Mesothelial cell of epicardium (in vitro differentiated cells): ENCODE measurements at regions not wholly inside any gene's neighbourhood (a gene's known extent, or its start where the extent isn't known, plus 50 kb on each side); places are given as distances from the start of the nearest gene placed in this dataset.

Source experiments
- DNase-seq, 2 experiments: peaks; one replicate each; pipeline ENCODE4 v3.0.0; 2021; ENCODE audit warnings: low spot score in 2 of 2; ENCODE audit not compliant: unreplicated experiment in 2 of 2
- H3K27ac Mint-ChIP-seq: 2 replicates; pipeline ENCODE4 v1.8.0; 2021; ENCODE audit warnings: mixed read lengths
- H3K27me3 Mint-ChIP-seq: 2 replicates; pipeline ENCODE4 v1.8.0; 2021; ENCODE audit warnings: low read depth, mixed read lengths
- H3K36me3 Mint-ChIP-seq: 2 replicates; pipeline ENCODE4 v1.8.0; 2021; ENCODE audit warnings: mixed read lengths
- H3K4me1 Mint-ChIP-seq: 2 replicates; pipeline ENCODE4 v1.8.0; 2021; ENCODE audit warnings: mixed read lengths
- H3K4me3 Mint-ChIP-seq: 2 replicates; pipeline ENCODE4 v1.8.0; 2021; ENCODE audit warnings: mild to moderate bottlenecking, moderate library complexity, mixed read lengths
- H3K9me3 Mint-ChIP-seq: 2 replicates; pipeline ENCODE4 v1.8.0; 2021; ENCODE audit warnings: mixed read lengths
- CTCF ChIP-seq: fragments of 200-600 bp; sonication (generic); IDR thresholded peaks from one replicate; pipeline ENCODE4 v1.5.0; 2021; ENCODE audit warnings: antibody characterized with exemption; ENCODE audit not compliant: unreplicated experiment

- Mint-ChIP-seq H3K27me3 (peaks cover 7% of the 10 kb centered on the region), H3K36me3 (no peaks in the 10 kb centered on the region), H3K9me3 (peaks cover 4% of the 10 kb centered on the region), H3K27ac (no peak overlapping the region), H3K4me3 (no peak overlapping the region), H3K4me1 (peaks cover 26% of the 10 kb centered on the region)
- no peak for TF ChIP-seq CTCF
- DNase-seq = no peak
These were observed 51.4 kb upstream of the MSX1 start for GRCh38 chr4:4808086-4808485.

- no peak for DNase-seq
- H3K27ac Mint-ChIP-seq = no peak overlapping the region
- no peaks in the 10 kb centered on the region for H3K27me3 Mint-ChIP-seq
- H3K9me3 Mint-ChIP-seq = peaks cover 4% of the 10 kb centered on the region
- no peak overlapping the region for H3K4me3 Mint-ChIP-seq
- H3K4me1 Mint-ChIP-seq = peaks cover 32% of the 10 kb centered on the region
- no peak for TF ChIP-seq CTCF
- no peaks in the 10 kb centered on the region for H3K36me3 Mint-ChIP-seq
These were observed 53.6 kb upstream of the MSX1 start for GRCh38 chr4:4805887-4806286.

GRCh38 chr4:4803912-4804296, 55.6 kb upstream of the MSX1 start:
- DNase-seq = no peak
- Mint-ChIP-seq H3K4me3 (no peak overlapping the region), H3K4me1 (peaks cover 31% of the 10 kb centered on the region), H3K27me3 (no peaks in the 10 kb centered on the region), H3K27ac (no peak overlapping the region), H3K9me3 (peaks cover 4% of the 10 kb centered on the region), H3K36me3 (no peaks in the 10 kb centered on the region)
- TF ChIP-seq CTCF = no peak

GRCh38 chr4:4803216-4803911, 56.1 kb upstream of the MSX1 start:
- H3K4me3 Mint-ChIP-seq = no peak overlapping the region
- H3K4me1 Mint-ChIP-seq = peaks cover 31% of the 10 kb centered on the region
- H3K9me3 Mint-ChIP-seq = peaks cover 4% of the 10 kb centered on the region
- TF ChIP-seq CTCF = no peak
- no peak for DNase-seq
- no peak overlapping the region for H3K27ac Mint-ChIP-seq
- H3K27me3 Mint-ChIP-seq = no peaks in the 10 kb centered on the region
- no peaks in the 10 kb centered on the region for H3K36me3 Mint-ChIP-seq

- Mint-ChIP-seq H3K27me3 (no peaks in the 10 kb centered on the region), H3K4me3 (no peak overlapping the region), H3K9me3 (peaks cover 4% of the 10 kb centered on the region), H3K27ac (peak overlapping the region; percentile 78), H3K4me1 (peaks cover 33% of the 10 kb centered on the region), H3K36me3 (no peaks in the 10 kb centered on the region)
- no peak for TF ChIP-seq CTCF
- DNase-seq = no peak
These were observed 58.6 kb upstream of the MSX1 start for GRCh38 chr4:4800646-4801408.
